ENCODE measurements at regions not wholly inside any gene's neighbourhood (a gene's known extent, or its start where the extent isn't known, plus 50 kb on each side); places are given as distances from the start of the nearest gene placed in this dataset.

- H3K9me3 ChIP-seq (ENCODE audit: control insufficient read depth in 2 of 2, low read length in 2 of 2) = no peaks in the 10 kb centered on the region
- no peak overlapping the region for H3K4me3 ChIP-seq (ENCODE audit: low read length in 2 of 2)
- H3K36me3 ChIP-seq (ENCODE audit: control insufficient read depth in 2 of 2, insufficient read depth in 2 of 2, low read length in 2 of 2) = no peaks in the 10 kb centered on the region
- no peaks in the 10 kb centered on the region for H3K4me1 ChIP-seq (ENCODE audit: control insufficient read depth in 2 of 2, insufficient read depth in 2 of 2, low read length in 2 of 2)
- H3K27ac ChIP-seq (ENCODE audit: low read depth in 2 of 2, low read length in 2 of 2) = no peak overlapping the region
- H3K27me3 ChIP-seq (ENCODE audit: control insufficient read depth in 2 of 2, insufficient read depth in 2 of 2, low read length in 2 of 2) = peaks cover 0 to 4% of the 10 kb centered on the region in 2 donors
- H3K9ac ChIP-seq (ENCODE audit: low read depth in 1 of 2, low read length in 2 of 2) = no peak overlapping the region
Observed at GRCh38 chr12:94862421-94862820, 141.1 kb downstream of the NDUFA12 start.

DNA sequence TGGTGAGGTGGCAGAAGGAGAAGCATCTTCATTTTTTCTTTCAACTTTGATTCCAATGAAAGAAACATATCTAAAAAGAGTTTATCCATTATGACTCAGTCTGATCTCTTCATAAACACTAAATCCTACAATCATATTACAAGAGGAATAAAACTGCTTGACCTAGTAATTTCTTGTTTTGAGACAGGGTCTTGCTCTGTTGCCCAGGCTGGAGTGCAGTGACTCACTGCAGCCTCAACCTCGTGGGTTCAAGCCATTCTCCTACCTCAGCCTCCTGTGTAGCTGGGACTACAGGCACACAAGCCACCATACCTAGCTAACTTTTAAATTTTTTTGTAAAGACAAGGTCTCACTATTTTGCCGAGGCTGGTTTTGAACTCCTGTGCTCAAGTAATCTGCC is 147.2 kb downstream of the NDUFA12 start:
- no peaks in the 10 kb centered on the region for H3K27me3 ChIP-seq (ENCODE audit: control insufficient read depth in 2 of 2, insufficient read depth in 2 of 2, low read length in 2 of 2)
- no peak overlapping the region for H3K27ac ChIP-seq (ENCODE audit: low read depth in 2 of 2, low read length in 2 of 2)
- no peaks in the 10 kb centered on the region for H3K9me3 ChIP-seq (ENCODE audit: control insufficient read depth in 2 of 2, low read length in 2 of 2)
- H3K36me3 ChIP-seq (ENCODE audit: control insufficient read depth in 2 of 2, insufficient read depth in 2 of 2, low read length in 2 of 2) = no peaks in the 10 kb centered on the region
- no peaks in the 10 kb centered on the region for H3K4me1 ChIP-seq (ENCODE audit: control insufficient read depth in 2 of 2, insufficient read depth in 2 of 2, low read length in 2 of 2)
- H3K9ac ChIP-seq (ENCODE audit: low read depth in 1 of 2, low read length in 2 of 2) = no peak overlapping the region
- H3K4me3 ChIP-seq (ENCODE audit: low read length in 2 of 2) = no peak overlapping the region

DNA sequence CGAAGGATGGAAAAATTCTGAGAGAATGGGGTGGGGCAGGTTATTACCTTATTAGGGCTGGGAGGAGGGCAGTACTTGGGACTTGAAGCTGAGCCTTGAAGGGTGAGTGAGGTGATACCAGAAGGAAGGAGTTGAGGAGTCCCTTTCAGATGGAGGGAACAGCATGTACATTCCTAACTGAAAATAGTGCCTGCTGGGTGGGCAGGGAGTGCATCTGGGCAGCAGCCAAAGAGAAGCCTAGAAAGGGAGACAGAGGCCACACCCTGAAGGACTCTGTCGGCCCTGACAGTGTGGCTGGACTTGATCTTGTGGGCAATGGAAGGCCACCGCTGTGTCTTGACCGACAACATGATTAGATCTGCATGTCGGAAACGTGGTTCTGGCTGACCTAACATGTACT is 147.6 kb downstream of the NDUFA12 start:
- no peaks in the 10 kb centered on the region for H3K9me3 ChIP-seq (ENCODE audit: control insufficient read depth in 2 of 2, low read length in 2 of 2)
- no peaks in the 10 kb centered on the region for H3K27me3 ChIP-seq (ENCODE audit: control insufficient read depth in 2 of 2, insufficient read depth in 2 of 2, low read length in 2 of 2)
- H3K4me1 ChIP-seq (ENCODE audit: control insufficient read depth in 2 of 2, insufficient read depth in 2 of 2, low read length in 2 of 2) = no peaks in the 10 kb centered on the region
- no peak overlapping the region for H3K9ac ChIP-seq (ENCODE audit: low read depth in 1 of 2, low read length in 2 of 2)
- no peaks in the 10 kb centered on the region for H3K36me3 ChIP-seq (ENCODE audit: control insufficient read depth in 2 of 2, insufficient read depth in 2 of 2, low read length in 2 of 2)
- no peak overlapping the region for H3K4me3 ChIP-seq (ENCODE audit: low read length in 2 of 2)
- no peak overlapping the region for H3K27ac ChIP-seq (ENCODE audit: low read depth in 2 of 2, low read length in 2 of 2)

DNA sequence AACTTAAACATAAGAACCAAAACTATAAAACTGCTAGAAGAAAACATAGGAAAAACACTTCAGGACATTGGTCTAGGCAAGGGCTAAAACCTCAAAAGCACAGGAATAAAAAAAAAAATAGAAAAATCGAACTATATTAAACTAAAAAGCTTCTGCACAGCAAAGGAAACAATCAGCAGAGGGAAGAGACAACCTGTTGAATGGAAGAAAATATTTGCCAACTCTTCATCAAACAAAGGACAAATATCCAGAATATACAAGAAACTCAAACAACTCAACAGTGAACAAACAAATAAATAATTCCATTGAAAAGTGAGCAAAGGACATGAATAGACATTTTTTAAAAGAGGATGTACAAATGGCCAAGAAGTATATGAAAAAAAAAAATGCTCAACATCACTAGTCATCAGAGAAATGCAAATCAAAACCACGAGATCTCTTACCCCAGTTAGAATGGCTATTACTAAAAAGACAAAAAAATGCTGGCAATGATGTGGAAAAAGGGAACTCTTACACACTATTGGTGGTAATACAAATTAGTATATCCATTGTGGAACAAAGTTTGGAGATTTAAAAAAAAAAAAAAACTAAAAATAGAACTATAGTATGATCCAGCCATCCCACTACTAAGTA is 152.0 kb downstream of the NDUFA12 start:
- no peaks in the 10 kb centered on the region for H3K4me1 ChIP-seq (ENCODE audit: control insufficient read depth in 2 of 2, insufficient read depth in 2 of 2, low read length in 2 of 2)
- H3K9ac ChIP-seq (ENCODE audit: low read depth in 1 of 2, low read length in 2 of 2) = no peak overlapping the region
- H3K4me3 ChIP-seq (ENCODE audit: low read length in 2 of 2) = no peak overlapping the region
- H3K27me3 ChIP-seq (ENCODE audit: control insufficient read depth in 2 of 2, insufficient read depth in 2 of 2, low read length in 2 of 2) = no peaks in the 10 kb centered on the region
- H3K27ac ChIP-seq (ENCODE audit: low read depth in 2 of 2, low read length in 2 of 2) = no peak overlapping the region
- H3K9me3 ChIP-seq (ENCODE audit: control insufficient read depth in 2 of 2, low read length in 2 of 2) = no peaks in the 10 kb centered on the region
- H3K36me3 ChIP-seq (ENCODE audit: control insufficient read depth in 2 of 2, insufficient read depth in 2 of 2, low read length in 2 of 2) = no peaks in the 10 kb centered on the region

DNA sequence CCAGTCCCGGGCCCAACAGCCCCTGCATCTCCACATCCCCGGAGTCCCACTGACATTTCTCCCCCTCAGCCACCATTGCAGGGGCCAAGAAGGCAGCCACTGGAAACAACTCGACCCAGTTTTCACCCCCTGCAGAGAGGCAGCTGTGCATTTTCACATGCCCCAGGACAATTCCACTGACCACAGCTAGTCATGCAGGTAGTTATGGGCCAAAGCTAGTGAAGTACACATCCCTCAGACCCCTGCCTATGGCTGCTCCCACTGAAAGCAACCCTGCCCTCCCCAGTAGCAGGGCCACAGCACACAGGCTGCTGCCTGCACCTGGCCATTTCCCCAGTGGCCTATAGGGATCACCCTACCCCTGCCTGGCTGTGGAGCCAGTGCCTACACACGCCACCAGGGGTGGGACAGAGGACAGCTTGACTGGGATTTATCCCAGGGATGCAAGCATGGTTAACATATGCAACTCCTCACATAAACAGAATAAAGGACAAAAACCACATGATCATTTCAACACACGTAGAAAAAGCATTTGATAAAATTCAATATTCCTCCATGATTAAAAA is 154.0 kb downstream of the NDUFA12 start:
- Histone ChIP-seq H3K9me3 (ENCODE audit: control insufficient read depth in 2 of 2, low read length in 2 of 2) (no peaks in the 10 kb centered on the region), H3K9ac (ENCODE audit: low read depth in 1 of 2, low read length in 2 of 2) (no peak overlapping the region), H3K36me3 (ENCODE audit: control insufficient read depth in 2 of 2, insufficient read depth in 2 of 2, low read length in 2 of 2) (no peaks in the 10 kb centered on the region), H3K4me1 (ENCODE audit: control insufficient read depth in 2 of 2, insufficient read depth in 2 of 2, low read length in 2 of 2) (no peaks in the 10 kb centered on the region), H3K27ac (ENCODE audit: low read depth in 2 of 2, low read length in 2 of 2) (no peak overlapping the region), H3K27me3 (ENCODE audit: control insufficient read depth in 2 of 2, insufficient read depth in 2 of 2, low read length in 2 of 2) (no peaks in the 10 kb centered on the region), H3K4me3 (ENCODE audit: low read length in 2 of 2) (no peak overlapping the region)

- H3K4me1 ChIP-seq (ENCODE audit: control insufficient read depth in 2 of 2, insufficient read depth in 2 of 2, low read length in 2 of 2) = no peaks in the 10 kb centered on the region
- H3K36me3 ChIP-seq (ENCODE audit: control insufficient read depth in 2 of 2, insufficient read depth in 2 of 2, low read length in 2 of 2) = no peaks in the 10 kb centered on the region
- H3K27ac ChIP-seq (ENCODE audit: low read depth in 2 of 2, low read length in 2 of 2) = no peak overlapping the region
- H3K9ac ChIP-seq (ENCODE audit: low read depth in 1 of 2, low read length in 2 of 2) = no peak overlapping the region
- no peaks in the 10 kb centered on the region for H3K27me3 ChIP-seq (ENCODE audit: control insufficient read depth in 2 of 2, insufficient read depth in 2 of 2, low read length in 2 of 2)
- no peak overlapping the region for H3K4me3 ChIP-seq (ENCODE audit: low read length in 2 of 2)
- H3K9me3 ChIP-seq (ENCODE audit: control insufficient read depth in 2 of 2, low read length in 2 of 2) = no peaks in the 10 kb centered on the region
Observed at GRCh38 chr12:94848966-94849365, 154.5 kb downstream of the NDUFA12 start.

- H3K4me1 ChIP-seq (ENCODE audit: control insufficient read depth in 2 of 2, insufficient read depth in 2 of 2, low read length in 2 of 2) = no peaks in the 10 kb centered on the region
- no peaks in the 10 kb centered on the region for H3K36me3 ChIP-seq (ENCODE audit: control insufficient read depth in 2 of 2, insufficient read depth in 2 of 2, low read length in 2 of 2)
Observed at GRCh38 chr12:94845110-94845509, 158.4 kb downstream of the NDUFA12 start.

GRCh38 chr12:94844452-94844851 is 159.0 kb downstream of the NDUFA12 start:
- H3K9ac ChIP-seq (ENCODE audit: low read depth in 1 of 2, low read length in 2 of 2) = no peak overlapping the region

More at GRCh38 chr12:94845110-94845509, 158.4 kb downstream of the NDUFA12 start:
- no peaks in the 10 kb centered on the region for H3K27me3 ChIP-seq (ENCODE audit: control insufficient read depth in 2 of 2, insufficient read depth in 2 of 2, low read length in 2 of 2)
- no peaks in the 10 kb centered on the region for H3K9me3 ChIP-seq (ENCODE audit: control insufficient read depth in 2 of 2, low read length in 2 of 2)
- no peak overlapping the region for H3K9ac ChIP-seq (ENCODE audit: low read depth in 1 of 2, low read length in 2 of 2)
- H3K27ac ChIP-seq (ENCODE audit: low read depth in 2 of 2, low read length in 2 of 2) = no peak overlapping the region
- no peak overlapping the region for H3K4me3 ChIP-seq (ENCODE audit: low read length in 2 of 2)

DNA sequence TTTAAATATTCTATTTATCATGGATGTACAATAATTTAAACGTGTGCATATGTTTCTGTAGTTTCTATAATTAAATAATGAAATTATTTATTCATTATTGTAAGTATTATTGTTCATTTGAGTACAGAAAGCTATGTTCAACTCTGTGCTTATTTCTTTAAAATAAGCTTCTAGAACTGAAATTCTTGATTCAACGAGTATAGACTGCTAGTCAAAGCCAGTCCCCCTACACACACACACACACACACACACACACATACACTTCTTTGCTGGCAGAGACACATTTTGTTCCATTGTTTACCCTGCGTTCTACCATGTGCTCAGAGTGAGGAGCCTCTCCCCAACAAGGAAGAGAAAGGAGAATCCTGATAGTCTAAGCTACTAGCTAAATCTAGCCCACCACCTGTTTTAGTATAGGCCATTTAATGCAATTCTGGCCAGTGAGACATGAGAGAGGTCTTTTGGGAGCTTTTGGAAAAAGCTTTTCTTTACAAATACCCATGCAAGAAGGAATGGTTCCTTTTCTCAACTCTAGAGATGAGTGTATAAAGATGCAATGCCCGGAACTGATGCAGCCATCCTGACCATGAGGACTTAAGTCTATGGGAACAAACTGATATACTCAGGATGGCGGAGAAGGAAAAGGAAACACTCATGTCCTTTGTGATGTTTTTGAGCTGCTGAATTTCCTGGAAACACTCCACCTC is 161.4 kb downstream of the NDUFA12 start:
- Histone ChIP-seq H3K4me3 (ENCODE audit: low read length in 2 of 2) (no peak overlapping the region), H3K9ac (ENCODE audit: low read depth in 1 of 2, low read length in 2 of 2) (no peak overlapping the region), H3K4me1 (ENCODE audit: control insufficient read depth in 2 of 2, insufficient read depth in 2 of 2, low read length in 2 of 2) (no peaks in the 10 kb centered on the region)

More at GRCh38 chr12:94844452-94844851, 159.0 kb downstream of the NDUFA12 start:
- Histone ChIP-seq H3K27me3 (ENCODE audit: control insufficient read depth in 2 of 2, insufficient read depth in 2 of 2, low read length in 2 of 2) (no peaks in the 10 kb centered on the region), H3K9me3 (ENCODE audit: control insufficient read depth in 2 of 2, low read length in 2 of 2) (no peaks in the 10 kb centered on the region), H3K36me3 (ENCODE audit: control insufficient read depth in 2 of 2, insufficient read depth in 2 of 2, low read length in 2 of 2) (no peaks in the 10 kb centered on the region), H3K27ac (ENCODE audit: low read depth in 2 of 2, low read length in 2 of 2) (no peak overlapping the region), H3K4me3 (ENCODE audit: low read length in 2 of 2) (no peak overlapping the region), H3K4me1 (ENCODE audit: control insufficient read depth in 2 of 2, insufficient read depth in 2 of 2, low read length in 2 of 2) (no peaks in the 10 kb centered on the region)

DNA sequence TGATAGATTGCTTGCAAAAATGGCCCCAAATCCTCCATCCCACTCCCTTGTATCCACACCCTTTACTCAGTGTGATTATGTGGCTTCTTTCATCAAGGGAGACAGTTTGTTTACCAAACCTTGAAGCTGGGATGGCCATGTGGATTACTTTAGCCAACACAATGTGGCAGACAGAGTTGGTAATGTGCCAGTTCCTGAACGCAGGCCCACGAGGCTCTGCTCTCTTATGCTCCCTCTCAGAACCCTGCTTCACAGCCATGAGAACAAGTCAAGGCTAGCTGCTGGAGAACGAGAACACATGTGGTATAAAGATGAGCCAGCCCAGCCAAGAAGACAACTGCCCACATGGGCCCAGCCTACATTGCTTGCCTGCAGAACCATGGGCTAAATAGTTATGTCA is 162.3 kb downstream of the NDUFA12 start:
- H3K36me3 ChIP-seq (ENCODE audit: control insufficient read depth in 2 of 2, insufficient read depth in 2 of 2, low read length in 2 of 2) = no peaks in the 10 kb centered on the region
- no peaks in the 10 kb centered on the region for H3K4me1 ChIP-seq (ENCODE audit: control insufficient read depth in 2 of 2, insufficient read depth in 2 of 2, low read length in 2 of 2)
- no peak overlapping the region for H3K9ac ChIP-seq (ENCODE audit: low read depth in 1 of 2, low read length in 2 of 2)
- no peak overlapping the region for H3K4me3 ChIP-seq (ENCODE audit: low read length in 2 of 2)
- no peak overlapping the region for H3K27ac ChIP-seq (ENCODE audit: low read depth in 2 of 2, low read length in 2 of 2)
- no peaks in the 10 kb centered on the region for H3K27me3 ChIP-seq (ENCODE audit: control insufficient read depth in 2 of 2, insufficient read depth in 2 of 2, low read length in 2 of 2)
- H3K9me3 ChIP-seq (ENCODE audit: control insufficient read depth in 2 of 2, low read length in 2 of 2) = no peaks in the 10 kb centered on the region

More for the DNA sequence above, 161.4 kb downstream of the NDUFA12 start:
- H3K27me3 ChIP-seq (ENCODE audit: control insufficient read depth in 2 of 2, insufficient read depth in 2 of 2, low read length in 2 of 2) = no peaks in the 10 kb centered on the region
- H3K9me3 ChIP-seq (ENCODE audit: control insufficient read depth in 2 of 2, low read length in 2 of 2) = no peaks in the 10 kb centered on the region
- no peak overlapping the region for H3K27ac ChIP-seq (ENCODE audit: low read depth in 2 of 2, low read length in 2 of 2)
- H3K36me3 ChIP-seq (ENCODE audit: control insufficient read depth in 2 of 2, insufficient read depth in 2 of 2, low read length in 2 of 2) = no peaks in the 10 kb centered on the region
